HEK293 (cell line): ENCODE measurements at regions not wholly inside any gene's neighbourhood (a gene's known extent, or its start where the extent isn't known, plus 50 kb on each side); places are given as distances from the start of the nearest gene placed in this dataset.

Experiments
- BCL11A ChIP-seq: fragments of 450-650 bp; formaldehyde crosslinking; IDR thresholded peaks from 2 replicates; pipeline ENCODE4 v1.5.1; 2016; ENCODE audit warnings: low read depth, missing biosample characterization, missing genetic modification characterization
- BCL11B ChIP-seq: fragments of 450-650 bp; formaldehyde crosslinking; IDR thresholded peaks from 2 replicates; pipeline ENCODE4 v1.5.1; 2016; ENCODE audit warnings: low read depth, missing biosample characterization, missing genetic modification characterization
- ZBTB8A ChIP-seq: fragments of 450-650 bp; formaldehyde crosslinking; IDR thresholded peaks from 2 replicates; pipeline ENCODE4 v1.5.1; 2016; ENCODE audit warnings: missing biosample characterization, missing genetic modification characterization
- ZNF138 ChIP-seq: fragments of 450-650 bp; formaldehyde crosslinking; IDR thresholded peaks from 2 replicates; pipeline ENCODE4 v1.5.1; 2016; ENCODE audit warnings: missing biosample characterization, missing genetic modification characterization, borderline replicate concordance
- ZNF311 ChIP-seq: fragments of 450-650 bp; formaldehyde crosslinking; IDR thresholded peaks from 2 replicates; pipeline ENCODE4 v1.5.1; 2017; ENCODE audit warnings: missing biosample characterization, missing genetic modification characterization, borderline replicate concordance
- ZNF664 ChIP-seq: fragments of 450-650 bp; formaldehyde crosslinking; IDR thresholded peaks from 2 replicates; pipeline ENCODE4 v1.5.1; 2016; ENCODE audit warnings: missing biosample characterization, missing genetic modification characterization
- ZNF776 ChIP-seq: fragments of 450-650 bp; formaldehyde crosslinking; IDR thresholded peaks from 2 replicates; pipeline ENCODE4 v1.5.0; 2017; ENCODE audit warnings: missing biosample characterization, missing genetic modification characterization, borderline replicate concordance
- TF ChIP-seq, protein P1 (sequence below): fragments of 450-650 bp; formaldehyde crosslinking; IDR thresholded peaks from 2 replicates; pipeline ENCODE4 v1.5.1; 2016; ENCODE audit warnings: missing biosample characterization, missing genetic modification characterization
- TF ChIP-seq, protein P2 (sequence below): fragments of 450-650 bp; formaldehyde crosslinking; IDR thresholded peaks from 2 replicates; pipeline ENCODE4 v1.5.1; 2016; ENCODE audit warnings: missing biosample characterization, missing genetic modification characterization
- TF ChIP-seq, protein P3 (sequence below): fragments of 450-650 bp; formaldehyde crosslinking; IDR thresholded peaks from 2 replicates; pipeline ENCODE4 v1.5.1; 2016; ENCODE audit warnings: missing biosample characterization, missing genetic modification characterization, low read depth
- TF ChIP-seq, protein P4 (sequence below): fragments of 450-650 bp; formaldehyde crosslinking; conservative IDR thresholded peaks from 2 replicates; pipeline ENCODE4 v1.5.1; 2016; ENCODE audit warnings: low read depth, missing biosample characterization, missing genetic modification characterization

DNA sequence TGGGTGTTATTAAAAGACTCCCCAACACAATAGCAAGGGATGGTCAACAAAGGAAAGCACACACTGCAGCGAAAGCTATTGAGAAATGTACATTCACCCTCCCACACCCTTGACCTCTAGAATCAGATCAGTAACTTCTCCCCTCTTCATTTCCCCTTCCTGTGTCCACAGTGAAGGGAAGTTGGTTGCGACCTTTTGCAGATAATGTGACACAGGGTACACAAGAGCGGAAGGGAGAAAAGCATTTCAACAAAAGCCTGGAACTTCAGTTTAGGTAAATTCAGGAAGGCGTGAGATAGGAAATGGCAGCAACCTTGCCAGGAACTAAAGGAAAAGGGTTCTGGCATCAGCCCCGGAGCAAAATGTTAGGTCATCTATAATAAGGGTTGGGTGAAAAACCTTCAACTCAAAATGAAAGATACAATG, 899.8 kb downstream of the MCTP2 start:
- TF ChIP-seq, protein P1, sequence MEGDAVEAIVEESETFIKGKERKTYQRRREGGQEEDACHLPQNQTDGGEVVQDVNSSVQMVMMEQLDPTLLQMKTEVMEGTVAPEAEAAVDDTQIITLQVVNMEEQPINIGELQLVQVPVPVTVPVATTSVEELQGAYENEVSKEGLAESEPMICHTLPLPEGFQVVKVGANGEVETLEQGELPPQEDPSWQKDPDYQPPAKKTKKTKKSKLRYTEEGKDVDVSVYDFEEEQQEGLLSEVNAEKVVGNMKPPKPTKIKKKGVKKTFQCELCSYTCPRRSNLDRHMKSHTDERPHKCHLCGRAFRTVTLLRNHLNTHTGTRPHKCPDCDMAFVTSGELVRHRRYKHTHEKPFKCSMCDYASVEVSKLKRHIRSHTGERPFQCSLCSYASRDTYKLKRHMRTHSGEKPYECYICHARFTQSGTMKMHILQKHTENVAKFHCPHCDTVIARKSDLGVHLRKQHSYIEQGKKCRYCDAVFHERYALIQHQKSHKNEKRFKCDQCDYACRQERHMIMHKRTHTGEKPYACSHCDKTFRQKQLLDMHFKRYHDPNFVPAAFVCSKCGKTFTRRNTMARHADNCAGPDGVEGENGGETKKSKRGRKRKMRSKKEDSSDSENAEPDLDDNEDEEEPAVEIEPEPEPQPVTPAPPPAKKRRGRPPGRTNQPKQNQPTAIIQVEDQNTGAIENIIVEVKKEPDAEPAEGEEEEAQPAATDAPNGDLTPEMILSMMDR (tag by site-specific recombination) = no peak
- no peak for TF ChIP-seq ZBTB8A
- TF ChIP-seq ZNF776 (tag by site-specific recombination) = no peak
- no peak for TF ChIP-seq BCL11B (tag by site-specific recombination)
- TF ChIP-seq, protein P2, sequence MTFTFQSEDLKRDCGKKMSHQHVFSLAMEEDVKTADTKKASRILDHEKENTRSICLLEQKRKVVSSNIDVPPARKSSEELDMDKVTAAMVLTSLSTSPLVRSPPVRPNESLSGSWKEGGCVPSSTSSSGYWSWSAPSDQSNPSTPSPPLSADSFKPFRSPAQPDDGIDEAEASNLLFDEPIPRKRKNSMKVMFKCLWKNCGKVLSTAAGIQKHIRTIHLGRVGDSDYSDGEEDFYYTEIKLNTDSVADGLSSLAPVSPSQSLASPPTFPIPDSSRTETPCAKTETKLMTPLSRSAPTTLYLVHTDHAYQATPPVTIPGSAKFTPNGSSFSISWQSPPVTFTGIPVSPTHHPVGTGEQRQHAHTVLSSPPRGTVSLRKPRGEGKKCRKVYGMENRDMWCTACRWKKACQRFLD (tag by site-specific recombination) = no peak
- no peak for TF ChIP-seq BCL11A (tag by site-specific recombination)
- no peak for TF ChIP-seq ZNF138 (tag by site-specific recombination)
- no peak for TF ChIP-seq ZNF311
- TF ChIP-seq, protein P3, sequence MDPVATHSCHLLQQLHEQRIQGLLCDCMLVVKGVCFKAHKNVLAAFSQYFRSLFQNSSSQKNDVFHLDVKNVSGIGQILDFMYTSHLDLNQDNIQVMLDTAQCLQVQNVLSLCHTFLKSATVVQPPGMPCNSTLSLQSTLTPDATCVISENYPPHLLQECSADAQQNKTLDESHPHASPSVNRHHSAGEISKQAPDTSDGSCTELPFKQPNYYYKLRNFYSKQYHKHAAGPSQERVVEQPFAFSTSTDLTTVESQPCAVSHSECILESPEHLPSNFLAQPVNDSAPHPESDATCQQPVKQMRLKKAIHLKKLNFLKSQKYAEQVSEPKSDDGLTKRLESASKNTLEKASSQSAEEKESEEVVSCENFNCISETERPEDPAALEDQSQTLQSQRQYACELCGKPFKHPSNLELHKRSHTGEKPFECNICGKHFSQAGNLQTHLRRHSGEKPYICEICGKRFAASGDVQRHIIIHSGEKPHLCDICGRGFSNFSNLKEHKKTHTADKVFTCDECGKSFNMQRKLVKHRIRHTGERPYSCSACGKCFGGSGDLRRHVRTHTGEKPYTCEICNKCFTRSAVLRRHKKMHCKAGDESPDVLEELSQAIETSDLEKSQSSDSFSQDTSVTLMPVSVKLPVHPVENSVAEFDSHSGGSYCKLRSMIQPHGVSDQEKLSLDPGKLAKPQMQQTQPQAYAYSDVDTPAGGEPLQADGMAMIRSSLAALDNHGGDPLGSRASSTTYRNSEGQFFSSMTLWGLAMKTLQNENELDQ (tag by site-specific recombination) = no peak
- TF ChIP-seq ZNF664 (tag by site-specific recombination) = no peak
- TF ChIP-seq, protein P4, sequence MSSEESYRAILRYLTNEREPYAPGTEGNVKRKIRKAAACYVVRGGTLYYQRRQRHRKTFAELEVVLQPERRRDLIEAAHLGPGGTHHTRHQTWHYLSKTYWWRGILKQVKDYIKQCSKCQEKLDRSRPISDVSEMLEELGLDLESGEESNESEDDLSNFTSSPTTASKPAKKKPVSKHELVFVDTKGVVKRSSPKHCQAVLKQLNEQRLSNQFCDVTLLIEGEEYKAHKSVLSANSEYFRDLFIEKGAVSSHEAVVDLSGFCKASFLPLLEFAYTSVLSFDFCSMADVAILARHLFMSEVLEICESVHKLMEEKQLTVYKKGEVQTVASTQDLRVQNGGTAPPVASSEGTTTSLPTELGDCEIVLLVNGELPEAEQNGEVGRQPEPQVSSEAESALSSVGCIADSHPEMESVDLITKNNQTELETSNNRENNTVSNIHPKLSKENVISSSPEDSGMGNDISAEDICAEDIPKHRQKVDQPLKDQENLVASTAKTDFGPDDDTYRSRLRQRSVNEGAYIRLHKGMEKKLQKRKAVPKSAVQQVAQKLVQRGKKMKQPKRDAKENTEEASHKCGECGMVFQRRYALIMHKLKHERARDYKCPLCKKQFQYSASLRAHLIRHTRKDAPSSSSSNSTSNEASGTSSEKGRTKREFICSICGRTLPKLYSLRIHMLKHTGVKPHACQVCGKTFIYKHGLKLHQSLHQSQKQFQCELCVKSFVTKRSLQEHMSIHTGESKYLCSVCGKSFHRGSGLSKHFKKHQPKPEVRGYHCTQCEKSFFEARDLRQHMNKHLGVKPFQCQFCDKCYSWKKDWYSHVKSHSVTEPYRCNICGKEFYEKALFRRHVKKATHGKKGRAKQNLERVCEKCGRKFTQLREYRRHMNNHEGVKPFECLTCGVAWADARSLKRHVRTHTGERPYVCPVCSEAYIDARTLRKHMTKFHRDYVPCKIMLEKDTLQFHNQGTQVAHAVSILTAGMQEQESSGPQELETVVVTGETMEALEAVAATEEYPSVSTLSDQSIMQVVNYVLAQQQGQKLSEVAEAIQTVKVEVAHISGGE (tag by site-specific recombination) = no peak
